Liver (tissue), 3 donors: ENCODE measurements at regions not wholly inside any gene's neighbourhood (a gene's known extent, or its start where the extent isn't known, plus 50 kb on each side); places are given as distances from the start of the nearest gene placed in this dataset.

Source experiments
- CTCF ChIP-seq: fragments of 150-350 bp; IDR thresholded peaks from 2 replicates; pipeline ENCODE4 v1.5.1; 2017; ENCODE audit warnings: improper control_type of control experiment, low read depth, low read length; ENCODE audit not compliant: missing input control
- GABPA ChIP-seq, 2 donors: IDR thresholded peaks in 1 of 2; conservative IDR thresholded peaks in 1 of 2; 2 replicates each; pipeline ENCODE4 v1.6.1; 2016; ENCODE audit warnings: antibody characterized with exemption in 2 of 2, mild to moderate bottlenecking in 1 of 2, moderate library complexity in 1 of 2
- RAD21 ChIP-seq, 2 donors: IDR thresholded peaks; 2 replicates each; pipeline ENCODE4 v1.6.1; 2016; ENCODE audit warnings: antibody characterized with exemption in 2 of 2, mild to moderate bottlenecking in 2 of 2
- ZBTB33 ChIP-seq: IDR thresholded peaks from 2 replicates; pipeline ENCODE4 v1.6.1; 2016; ENCODE audit warnings: antibody characterized with exemption
- donor health status: healthy.
- donor health status: healthy.

GRCh38 chr14:58969951-58970751, 218.3 kb upstream of the DAAM1 start:
- TF ChIP-seq CTCF (no peak), GABPA (IDR thresholded peaks at IDR 0.05 in 1 of 2, conservative IDR thresholded peaks at IDR 0.05 in 1 of 2) (no peak), ZBTB33 (no peak), RAD21 (IDR thresholded peaks at IDR 0.05) (no peak)
